Breast epithelium (tissue), 3 donors: ENCODE measurements at regions not wholly inside any gene's neighbourhood (a gene's known extent, or its start where the extent isn't known, plus 50 kb on each side); places are given as distances from the start of the nearest gene placed in this dataset.
"Not testable (repeated sequence)": the region's sequence is repeated elsewhere in the genome, so short reads cannot be mapped to it uniquely, and the experiment has no call there.

Source experiments
- CTCF ChIP-seq, 3 donors: fragments of 450-650 bp; IDR thresholded peaks; one replicate each; pipeline ENCODE4 v1.5.1; 2016 to 2017; ENCODE audit warnings: antibody characterized with exemption in 3 of 3, mild to moderate bottlenecking in 3 of 3, moderate library complexity in 3 of 3
- POLR2A ChIP-seq: fragments of 450-650 bp; IDR thresholded peaks from one replicate; pipeline ENCODE4 v1.6.1; 2016; ENCODE audit warnings: antibody characterized with exemption, mild to moderate bottlenecking, moderate library complexity

- TF ChIP-seq CTCF (IDR thresholded peaks at IDR 0.05); POLR2A: not testable (repeated sequence)
Measured at GRCh38 chr5:71822065-71822464, 103.0 kb downstream of the CARTPT start.
